Natural killer cell (primary cell): ENCODE measurements at regions not wholly inside any gene's neighbourhood (a gene's known extent, or its start where the extent isn't known, plus 50 kb on each side); places are given as distances from the start of the nearest gene placed in this dataset.

ENCODE experiments used
- ATAC-seq, 3 donors: fragments of 150-1000 bp in 2 of 3; fragments of 200-7000 bp in 1 of 3; cut with Tn5 transposase; 1 replicate in 1 of 3; 2 replicates in 2 of 3; pipeline ENCODE4 v1.10.0; 2021; ENCODE audit warnings: mild to moderate bottlenecking in 2 of 3, moderate library complexity in 2 of 3
- DNase-seq, 2 donors: peaks; one replicate each; pipeline versions ENCODE4 v3.0.0 to v3.0.0-alpha.2; 2013 to 2021; ENCODE audit warnings: mixed read lengths in 1 of 2
- H3K27ac ChIP-seq: one replicate; pipeline ENCODE4 v1.5.1; 2013; ENCODE audit warnings: mild to moderate bottlenecking, low read length
- H3K27me3 ChIP-seq: one replicate; pipeline ENCODE4 v1.6.1; 2013; ENCODE audit warnings: low read length; ENCODE audit not compliant: control insufficient read depth, insufficient read depth
- H3K36me3 ChIP-seq: one replicate; pipeline ENCODE4 v1.6.1; 2013; ENCODE audit warnings: low read length; ENCODE audit not compliant: control insufficient read depth, insufficient read depth
- H3K4me1 ChIP-seq: one replicate; pipeline ENCODE4 v1.6.1; 2013; ENCODE audit warnings: low read length; ENCODE audit not compliant: control insufficient read depth, insufficient read depth
- H3K4me3 ChIP-seq: one replicate; pipeline ENCODE4 v1.5.1; 2013; ENCODE audit warnings: low read length
- H3K9me3 ChIP-seq: one replicate; pipeline ENCODE4 v1.6.1; 2013; ENCODE audit warnings: low read length; ENCODE audit not compliant: control insufficient read depth, insufficient read depth
- H3K27ac Mint-ChIP-seq, 2 donors: one replicate each; pipeline ENCODE4 v1.8.0; 2022; ENCODE audit warnings: mild to moderate bottlenecking in 2 of 2, mixed read lengths in 2 of 2, moderate library complexity in 1 of 2
- H3K27me3 Mint-ChIP-seq, 2 donors: one replicate each; pipeline ENCODE4 v1.8.0; 2022; ENCODE audit warnings: low read depth in 2 of 2, mixed read lengths in 2 of 2
- H3K36me3 Mint-ChIP-seq: one replicate; pipeline ENCODE4 v1.8.0; 2022; ENCODE audit warnings: mixed read lengths
- H3K4me1 Mint-ChIP-seq, 2 donors: one replicate each; pipeline ENCODE4 v1.8.0; 2022; ENCODE audit warnings: mixed read lengths in 2 of 2
- H3K4me3 Mint-ChIP-seq: one replicate; pipeline ENCODE4 v1.8.0; 2022; ENCODE audit warnings: mild to moderate bottlenecking, moderate library complexity, mixed read lengths
- H3K9me3 Mint-ChIP-seq, 2 donors: one replicate each; pipeline ENCODE4 v1.8.0; 2022; ENCODE audit warnings: mixed read lengths in 2 of 2
- WGBS: methylation state at CpG from one replicate; pipeline ENCODE4 v1.1.7; 2013; ENCODE audit warnings: missing lambda C conversion rate; ENCODE audit not compliant: insufficient coverage; 5-methylcytosine and 5-hydroxymethylcytosine counted together
- intact Hi-C: fragments of 100-400 bp; cut with micrococcal nuclease; formaldehyde crosslinking; loops from one replicate; pipeline ENCODE4 v1.14.2; 2022
- TF ChIP-seq, protein P1 (sequence below): fragments of 200-600 bp; IDR thresholded peaks from one replicate; pipeline ENCODE4 v1.8.0; 2022; ENCODE audit warnings: antibody characterized with exemption

DNA sequence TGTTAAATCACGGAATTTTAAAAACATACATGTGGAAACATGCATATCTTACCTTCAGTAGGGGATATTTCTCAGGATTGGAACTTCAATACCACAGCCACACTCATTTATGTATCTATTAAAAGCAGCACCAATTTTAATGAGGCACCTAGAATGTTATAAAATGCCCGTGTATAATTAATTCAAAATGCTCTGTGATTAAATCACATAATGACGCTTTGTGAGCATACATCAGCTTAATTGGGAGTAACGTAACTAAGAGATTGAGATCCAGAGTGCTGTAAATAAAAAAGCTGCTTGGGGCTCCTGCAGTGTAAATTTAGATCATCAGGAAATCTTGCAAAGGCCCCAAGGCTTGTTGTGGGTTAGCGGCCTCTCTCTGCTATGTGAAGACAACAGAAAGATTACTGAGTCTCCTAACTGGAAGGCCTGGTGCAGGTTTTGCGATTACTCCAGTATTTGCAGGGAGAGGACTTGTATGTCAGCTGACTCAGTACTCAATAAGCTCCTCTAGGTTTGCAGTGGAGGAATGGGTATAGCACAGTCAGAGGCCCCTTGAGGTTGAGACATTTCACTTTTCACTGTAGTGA lies 195.5 kb upstream of the PHYHIPL start:
- ATAC-seq, result no peak
- no peak overlapping the region for H3K27ac ChIP-seq
- TF ChIP-seq, protein P1, sequence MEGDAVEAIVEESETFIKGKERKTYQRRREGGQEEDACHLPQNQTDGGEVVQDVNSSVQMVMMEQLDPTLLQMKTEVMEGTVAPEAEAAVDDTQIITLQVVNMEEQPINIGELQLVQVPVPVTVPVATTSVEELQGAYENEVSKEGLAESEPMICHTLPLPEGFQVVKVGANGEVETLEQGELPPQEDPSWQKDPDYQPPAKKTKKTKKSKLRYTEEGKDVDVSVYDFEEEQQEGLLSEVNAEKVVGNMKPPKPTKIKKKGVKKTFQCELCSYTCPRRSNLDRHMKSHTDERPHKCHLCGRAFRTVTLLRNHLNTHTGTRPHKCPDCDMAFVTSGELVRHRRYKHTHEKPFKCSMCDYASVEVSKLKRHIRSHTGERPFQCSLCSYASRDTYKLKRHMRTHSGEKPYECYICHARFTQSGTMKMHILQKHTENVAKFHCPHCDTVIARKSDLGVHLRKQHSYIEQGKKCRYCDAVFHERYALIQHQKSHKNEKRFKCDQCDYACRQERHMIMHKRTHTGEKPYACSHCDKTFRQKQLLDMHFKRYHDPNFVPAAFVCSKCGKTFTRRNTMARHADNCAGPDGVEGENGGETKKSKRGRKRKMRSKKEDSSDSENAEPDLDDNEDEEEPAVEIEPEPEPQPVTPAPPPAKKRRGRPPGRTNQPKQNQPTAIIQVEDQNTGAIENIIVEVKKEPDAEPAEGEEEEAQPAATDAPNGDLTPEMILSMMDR, result no peak

DNA sequence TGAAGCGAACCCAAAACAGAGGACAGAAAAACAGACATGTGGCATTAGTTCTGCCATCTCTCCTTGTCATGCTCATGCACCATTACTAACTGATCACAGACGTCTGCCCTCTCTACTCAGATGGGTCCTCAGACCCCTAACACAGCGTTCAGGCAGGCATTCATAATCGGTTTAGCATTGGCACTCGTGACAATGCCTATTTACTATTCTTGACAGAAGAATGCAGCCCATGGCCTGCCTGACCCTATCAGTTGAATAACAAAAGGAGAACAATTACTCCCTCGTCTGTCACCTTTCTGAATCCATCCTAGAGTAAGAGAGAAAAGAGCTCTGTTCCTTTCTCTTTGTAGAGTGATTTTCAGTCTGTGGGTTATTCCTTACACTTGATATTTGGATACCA lies 194.6 kb upstream of the PHYHIPL start:
- no peak overlapping the region for H3K27ac ChIP-seq

More for the DNA sequence above, 195.5 kb upstream of the PHYHIPL start:
- Histone ChIP-seq H3K4me1 (no peaks in the 10 kb centered on the region), H3K9me3 (no peaks in the 10 kb centered on the region), H3K36me3 (no peaks in the 10 kb centered on the region), H3K4me3 (no peak overlapping the region), H3K27me3 (no peaks in the 10 kb centered on the region)
- Mint-ChIP-seq H3K4me3 (no peak overlapping the region), H3K27me3 (no peaks in the 10 kb centered on the region), H3K36me3 (no peaks in the 10 kb centered on the region), H3K4me1 (no peaks in the 10 kb centered on the region), H3K9me3 (peaks cover 4 to 6% of the 10 kb centered on the region in 2 donors), H3K27ac (no peak overlapping the region)
- 82% methylated on average over 5 of the region's 6 CpGs for WGBS
- intact Hi-C loops, result no loop called here
- DNase-seq, result no peak

DNA sequence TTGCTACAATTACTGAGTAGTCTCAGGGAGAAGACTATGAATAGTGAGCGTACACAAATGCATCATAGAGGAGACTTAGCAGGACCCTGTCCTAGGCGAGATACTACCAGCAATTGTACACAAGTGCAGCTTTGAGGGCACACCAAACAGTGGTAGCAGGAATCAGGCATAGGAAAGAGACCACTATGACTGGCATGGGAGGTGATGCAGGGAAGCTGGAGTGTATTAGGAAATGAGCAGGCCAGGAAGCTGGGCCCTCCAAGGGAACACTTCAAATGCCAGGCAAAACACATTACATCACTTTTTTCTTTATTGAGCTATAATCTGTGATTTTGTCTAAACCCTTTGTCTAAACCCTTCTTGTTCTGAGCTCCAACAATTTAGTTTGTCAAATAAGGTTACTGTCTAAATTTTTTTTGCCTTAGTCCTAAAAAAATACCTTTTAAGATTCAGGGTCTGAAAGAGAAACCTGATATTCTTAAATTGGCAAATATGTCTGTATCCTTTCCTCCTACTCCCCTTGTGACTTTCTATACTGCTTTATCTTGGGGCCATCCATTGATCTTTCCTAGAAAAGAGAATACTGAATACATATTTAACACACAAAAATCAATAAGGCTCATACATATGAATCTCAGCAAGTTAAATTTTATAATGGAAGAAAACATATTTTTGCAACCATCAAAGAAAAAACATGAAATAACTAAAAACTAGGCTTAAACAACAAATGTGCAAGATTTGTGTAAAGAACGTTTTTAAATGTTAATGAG lies 193.8 kb upstream of the PHYHIPL start:
- Mint-ChIP-seq H3K36me3 (no peaks in the 10 kb centered on the region), H3K4me3 (no peak overlapping the region), H3K27ac (no peak overlapping the region), H3K9me3 (peaks cover 4 to 6% of the 10 kb centered on the region in 2 donors), H3K4me1 (no peaks in the 10 kb centered on the region), H3K27me3 (no peaks in the 10 kb centered on the region)
- TF ChIP-seq, protein P1, result no peak
- H3K36me3 ChIP-seq, result no peaks in the 10 kb centered on the region
- intact Hi-C loops, result no loop called here
- H3K9me3 ChIP-seq, result no peaks in the 10 kb centered on the region
- DNase-seq, result no peak
- H3K27ac ChIP-seq, result no peak overlapping the region
- no peaks in the 10 kb centered on the region for H3K4me1 ChIP-seq
- no peaks in the 10 kb centered on the region for H3K27me3 ChIP-seq
- WGBS, result 82% methylated on average over 2 of the region's 3 CpGs
- H3K4me3 ChIP-seq, result no peak overlapping the region
- no peak for ATAC-seq

More for the DNA sequence above, 194.6 kb upstream of the PHYHIPL start:
- H3K4me3 ChIP-seq, result no peak overlapping the region
- no peaks in the 10 kb centered on the region for H3K4me1 Mint-ChIP-seq
- ATAC-seq, result no peak
- no peak overlapping the region for H3K27ac Mint-ChIP-seq
- H3K4me3 Mint-ChIP-seq, result no peak overlapping the region
- WGBS, result 71% methylated on average over 5 of the region's 6 CpGs
- no peaks in the 10 kb centered on the region for H3K9me3 ChIP-seq
- H3K27me3 ChIP-seq, result no peaks in the 10 kb centered on the region
- H3K27me3 Mint-ChIP-seq, result no peaks in the 10 kb centered on the region
- no peak for DNase-seq
- no peaks in the 10 kb centered on the region for H3K36me3 ChIP-seq
- intact Hi-C loops, result no loop called here
- no peaks in the 10 kb centered on the region for H3K36me3 Mint-ChIP-seq
- peaks cover 4 to 6% of the 10 kb centered on the region in 2 donors for H3K9me3 Mint-ChIP-seq
- no peaks in the 10 kb centered on the region for H3K4me1 ChIP-seq
- TF ChIP-seq, protein P1, result no peak
